H9 (cell line): ENCODE measurements at regions not wholly inside any gene's neighbourhood (a gene's known extent, or its start where the extent isn't known, plus 50 kb on each side); places are given as distances from the start of the nearest gene placed in this dataset.

Experiments used
- DNase-seq: peaks from one replicate; pipeline ENCODE4 v3.0.0-alpha.2; 2017
- H2AFZ ChIP-seq: one replicate; pipeline ENCODE4 v1.6.1; 2013; ENCODE audit warnings: mild to moderate bottlenecking, low read length, control low read depth, moderate library complexity
- H2AK5ac ChIP-seq: 2 replicates; pipeline ENCODE4 v1.6.1; 2013; ENCODE audit warnings: low read length, control low read depth, mixed read lengths; ENCODE audit not compliant: insufficient read length
- H2BK120ac ChIP-seq: one replicate; pipeline ENCODE4 v1.6.1; 2013; ENCODE audit warnings: low read depth, mild to moderate bottlenecking, low read length, control low read depth, inconsistent platforms; ENCODE audit not compliant: poor library complexity, severe bottlenecking
- H2BK12ac ChIP-seq: 2 replicates; pipeline ENCODE4 v1.6.1; 2013; ENCODE audit warnings: low read length, control low read depth, mixed read lengths, low read depth; ENCODE audit not compliant: insufficient read length
- H2BK15ac ChIP-seq: 2 replicates; pipeline ENCODE4 v1.6.1; 2013; ENCODE audit warnings: low read depth, low read length, control low read depth
- H2BK20ac ChIP-seq: one replicate; pipeline ENCODE4 v1.6.1; 2013; ENCODE audit warnings: low read depth, mild to moderate bottlenecking, low read length, control low read depth, inconsistent platforms; ENCODE audit not compliant: poor library complexity, severe bottlenecking
- H2BK5ac ChIP-seq: 2 replicates; pipeline ENCODE4 v1.6.1; 2013; ENCODE audit warnings: low read length, control low read depth, mixed read lengths; ENCODE audit not compliant: insufficient read length
- H3K14ac ChIP-seq: 2 replicates; pipeline ENCODE4 v1.6.1; 2013; ENCODE audit warnings: low read length, control low read depth; ENCODE audit not compliant: insufficient read depth
- H3K18ac ChIP-seq: 2 replicates; pipeline ENCODE4 v1.6.1; 2013; ENCODE audit warnings: low read depth, mild to moderate bottlenecking, mixed read lengths, low read length, control low read depth; ENCODE audit not compliant: insufficient read length
- H3K23ac ChIP-seq: 2 replicates; pipeline ENCODE4 v1.6.1; 2013; ENCODE audit warnings: low read length, control low read depth, mixed read lengths, low read depth; ENCODE audit not compliant: insufficient read length
- H3K23me2 ChIP-seq: 2 replicates; pipeline ENCODE4 v1.6.1; 2013; ENCODE audit warnings: low read depth, mild to moderate bottlenecking, mixed read lengths, low read length, control low read depth; ENCODE audit not compliant: insufficient read length, poor library complexity, severe bottlenecking
- H3K27ac ChIP-seq: 2 replicates; pipeline ENCODE4 v1.5.1; 2013; ENCODE audit warnings: low read length, control low read depth, mixed read lengths, low read depth; ENCODE audit not compliant: insufficient read length
- H3K27me3 ChIP-seq: 2 replicates; pipeline ENCODE4 v1.6.1; 2013; ENCODE audit warnings: low read length, control low read depth, inconsistent platforms; ENCODE audit not compliant: insufficient read depth
- H3K4ac ChIP-seq: 2 replicates; pipeline ENCODE4 v1.6.1; 2013; ENCODE audit warnings: low read depth, mild to moderate bottlenecking, control low read depth, inconsistent platforms, low read length, moderate library complexity
- H3K4me1 ChIP-seq: 2 replicates; pipeline ENCODE4 v1.6.1; 2013; ENCODE audit warnings: low read length, control low read depth, inconsistent platforms; ENCODE audit not compliant: insufficient read depth
- H3K4me2 ChIP-seq: 2 replicates; pipeline ENCODE4 v1.6.1; 2013; ENCODE audit warnings: low read length, control low read depth, mixed read lengths; ENCODE audit not compliant: insufficient read length, insufficient read depth
- H3K56ac ChIP-seq: 2 replicates; pipeline ENCODE4 v1.6.1; 2013; ENCODE audit warnings: low read depth, mild to moderate bottlenecking, mixed read lengths, low read length, control low read depth; ENCODE audit not compliant: insufficient read length
- H3K79me1 ChIP-seq: 2 replicates; pipeline ENCODE4 v1.6.1; 2013; ENCODE audit warnings: low read depth, mild to moderate bottlenecking, moderate library complexity, low read length, control low read depth, inconsistent platforms; ENCODE audit not compliant: insufficient read depth, poor library complexity, severe bottlenecking
- H3K79me2 ChIP-seq: 2 replicates; pipeline ENCODE4 v1.6.1; 2013; ENCODE audit warnings: low read length, control low read depth, inconsistent platforms; ENCODE audit not compliant: insufficient read depth
- H3K9ac ChIP-seq: 2 replicates; pipeline ENCODE4 v1.6.1; 2013; ENCODE audit warnings: low read length, control low read depth, mixed read lengths; ENCODE audit not compliant: insufficient read length; ENCODE audit errors: extremely low read depth
- H3K9me3 ChIP-seq: one replicate; pipeline ENCODE4 v1.6.1; 2013; ENCODE audit warnings: low read depth, low read length, inconsistent platforms; ENCODE audit not compliant: control insufficient read depth
- H3T11ph ChIP-seq: one replicate; pipeline ENCODE4 v1.6.1; 2013; ENCODE audit warnings: mild to moderate bottlenecking, low read length, control low read depth, inconsistent platforms
- H4K20me1 ChIP-seq: one replicate; pipeline ENCODE4 v1.6.1; 2013; ENCODE audit not compliant: control insufficient read depth, insufficient read length, insufficient read depth
- H4K5ac ChIP-seq: 2 replicates; pipeline ENCODE4 v1.6.1; 2013; ENCODE audit warnings: low read depth, mild to moderate bottlenecking, mixed read lengths, low read length, control low read depth; ENCODE audit not compliant: insufficient read length
- H4K8ac ChIP-seq: replicated peaks from 2 replicates; pipeline ENCODE4 v1.6.1; 2013; ENCODE audit warnings: low read length, control low read depth, mixed read lengths, low read depth; ENCODE audit not compliant: insufficient read length
- H4K91ac ChIP-seq: 2 replicates; pipeline ENCODE4 v1.6.1; 2013; ENCODE audit warnings: low read depth, mild to moderate bottlenecking, moderate library complexity, mixed read lengths, low read length, control low read depth; ENCODE audit not compliant: insufficient read length
- H3K27ac Mint-ChIP-seq, 3 experiments: 2 replicates in 2 of 3; 3 replicates in 1 of 3; pipeline ENCODE4 v1.8.0; 2020 to 2021; ENCODE audit warnings: mixed read lengths in 3 of 3, mild to moderate bottlenecking in 1 of 3, moderate library complexity in 1 of 3
- H3K27me3 Mint-ChIP-seq: 2 replicates; pipeline ENCODE4 v1.8.0; 2021; ENCODE audit warnings: low read depth, mild to moderate bottlenecking, moderate library complexity, mixed read lengths
- H3K36me3 Mint-ChIP-seq, 3 experiments: 2 replicates in 2 of 3; 3 replicates in 1 of 3; pipeline ENCODE4 v1.8.0; 2020 to 2021; ENCODE audit warnings: low read depth in 3 of 3, mixed read lengths in 3 of 3; ENCODE audit not compliant: insufficient read depth in 1 of 3
- H3K4me1 Mint-ChIP-seq, 2 experiments: 2 replicates each; pipeline ENCODE4 v1.8.0; 2020; ENCODE audit warnings: mixed read lengths in 2 of 2
- H3K4me3 Mint-ChIP-seq, 2 experiments: 2 replicates in 1 of 2; 3 replicates in 1 of 2; pipeline ENCODE4 v1.8.0; 2020 to 2021; ENCODE audit warnings: mild to moderate bottlenecking in 2 of 2, mixed read lengths in 2 of 2, moderate library complexity in 1 of 2
- H3K9me3 Mint-ChIP-seq, 2 experiments: 2 replicates in 1 of 2; 3 replicates in 1 of 2; pipeline ENCODE4 v1.8.0; 2020; ENCODE audit warnings: mild to moderate bottlenecking in 2 of 2, mixed read lengths in 2 of 2, moderate library complexity in 1 of 2
- WGBS: extraction: QIAGEN DNeasy Blood & Tissue Kit; methylation state at CpG from one replicate; pipeline ENCODE4 v1.1.7; 2013; ENCODE audit warnings: missing lambda C conversion rate, low lambda C conversion rate, mixed read lengths; ENCODE audit not compliant: insufficient read length; ENCODE audit errors: extremely low coverage; 5-methylcytosine and 5-hydroxymethylcytosine counted together
- TF ChIP-seq, protein P1 (sequence below): fragments of 200-600 bp; sonication (generic); conservative IDR thresholded peaks from 3 replicates; pipeline ENCODE4 v1.8.0; 2021; ENCODE audit warnings: antibody characterized with exemption, mild to moderate bottlenecking

DNA sequence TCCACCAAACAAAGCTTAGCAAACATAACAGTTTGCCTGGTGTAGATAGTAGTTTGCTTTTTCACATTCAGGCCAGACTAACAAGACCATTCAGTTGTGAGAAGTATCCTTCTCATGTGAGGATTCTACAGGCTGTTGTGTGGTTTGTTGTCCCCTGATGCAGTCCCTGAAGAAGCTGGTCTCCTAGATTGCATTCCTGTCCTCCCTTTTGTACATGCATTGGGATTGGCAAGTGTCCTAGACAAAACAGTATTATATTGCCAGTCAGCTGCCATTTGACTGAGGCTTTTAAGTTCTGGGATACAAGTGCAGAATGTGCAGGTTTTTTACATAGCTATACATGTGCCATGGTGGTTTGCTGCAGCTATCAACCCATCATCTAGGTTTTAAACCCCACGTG is 362.0 kb upstream of the IL12A start:
- H3K18ac ChIP-seq: no peak overlapping the region
- no peak overlapping the region for H2BK5ac ChIP-seq
- H2BK20ac ChIP-seq: no peak overlapping the region
- H3K56ac ChIP-seq: no peak overlapping the region
- no peak overlapping the region for H3K14ac ChIP-seq
- peaks cover 5% of the 10 kb centered on the region; the same call in 1 of the 2 replicates for H3K4me1 ChIP-seq
- no peak overlapping the region for H3K4me2 ChIP-seq
- no peaks in the 10 kb centered on the region for H3K27me3 ChIP-seq
- no peaks in the 10 kb centered on the region for H4K20me1 ChIP-seq
- Mint-ChIP-seq H3K9me3 (no peaks in the 10 kb centered on the region), H3K36me3 (no peaks in the 10 kb centered on the region), H3K4me1 (peaks cover 0 to 7% of the 10 kb centered on the region in 2 experiments; a peak in 2 of 4 replicates), H3K4me3 (no peak overlapping the region), H3K27me3 (no peaks in the 10 kb centered on the region), H3K27ac (no peak overlapping the region; a peak in 1 of 7 replicates)
- H3K23me2 ChIP-seq: no peaks in the 10 kb centered on the region
- no peaks in the 10 kb centered on the region for H3K79me1 ChIP-seq
- no peak overlapping the region for H4K91ac ChIP-seq
- H2BK15ac ChIP-seq: no peak overlapping the region
- no peak overlapping the region for H3K9ac ChIP-seq
- H3K9me3 ChIP-seq: no peaks in the 10 kb centered on the region
- H2BK12ac ChIP-seq: no peak overlapping the region
- H4K5ac ChIP-seq: no peak overlapping the region
- no peak overlapping the region for H3T11ph ChIP-seq
- H3K27ac ChIP-seq: no peak overlapping the region
- TF ChIP-seq, protein P1, sequence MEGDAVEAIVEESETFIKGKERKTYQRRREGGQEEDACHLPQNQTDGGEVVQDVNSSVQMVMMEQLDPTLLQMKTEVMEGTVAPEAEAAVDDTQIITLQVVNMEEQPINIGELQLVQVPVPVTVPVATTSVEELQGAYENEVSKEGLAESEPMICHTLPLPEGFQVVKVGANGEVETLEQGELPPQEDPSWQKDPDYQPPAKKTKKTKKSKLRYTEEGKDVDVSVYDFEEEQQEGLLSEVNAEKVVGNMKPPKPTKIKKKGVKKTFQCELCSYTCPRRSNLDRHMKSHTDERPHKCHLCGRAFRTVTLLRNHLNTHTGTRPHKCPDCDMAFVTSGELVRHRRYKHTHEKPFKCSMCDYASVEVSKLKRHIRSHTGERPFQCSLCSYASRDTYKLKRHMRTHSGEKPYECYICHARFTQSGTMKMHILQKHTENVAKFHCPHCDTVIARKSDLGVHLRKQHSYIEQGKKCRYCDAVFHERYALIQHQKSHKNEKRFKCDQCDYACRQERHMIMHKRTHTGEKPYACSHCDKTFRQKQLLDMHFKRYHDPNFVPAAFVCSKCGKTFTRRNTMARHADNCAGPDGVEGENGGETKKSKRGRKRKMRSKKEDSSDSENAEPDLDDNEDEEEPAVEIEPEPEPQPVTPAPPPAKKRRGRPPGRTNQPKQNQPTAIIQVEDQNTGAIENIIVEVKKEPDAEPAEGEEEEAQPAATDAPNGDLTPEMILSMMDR: no peak
- H2BK120ac ChIP-seq: no peak overlapping the region
- no peak overlapping the region for H3K4ac ChIP-seq
- no peak for DNase-seq
- no CpG with 5 or more reads among the region's 1 CpG for WGBS
- no peaks in the 10 kb centered on the region for H3K79me2 ChIP-seq
- no peak overlapping the region for H4K8ac ChIP-seq
- no peak overlapping the region for H2AK5ac ChIP-seq
- no peak overlapping the region for H3K23ac ChIP-seq
- H2AFZ ChIP-seq: no peak overlapping the region
